ENCODE measurements at regions not wholly inside any gene's neighbourhood (a gene's known extent, or its start where the extent isn't known, plus 50 kb on each side); places are given as distances from the start of the nearest gene placed in this dataset.

DNA sequence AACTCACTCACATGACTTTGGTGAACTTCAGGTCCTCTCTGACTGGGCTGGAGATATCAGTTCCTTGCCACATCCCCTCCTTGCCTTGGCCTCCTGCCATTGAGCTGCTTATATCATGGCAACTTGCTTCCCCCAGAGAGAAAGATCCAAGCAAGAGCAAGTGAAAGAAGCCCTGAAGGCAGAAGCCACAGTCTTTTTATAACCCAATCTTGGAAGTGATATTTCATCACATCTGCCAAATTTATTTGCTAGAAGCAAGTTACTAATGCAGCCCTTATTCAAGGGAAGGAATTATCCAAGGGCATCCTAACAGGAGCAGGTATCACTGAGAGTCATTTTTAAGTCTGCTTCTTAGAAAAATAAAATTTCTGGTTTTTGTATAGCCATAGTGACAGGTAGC lies 127.8 kb downstream of the SLC38A4 start:
- TF ChIP-seq EZH2 (IDR thresholded peaks at IDR 0.05; ENCODE audit: low read length, unreplicated experiment), result no peak
- TF ChIP-seq, protein P1, sequence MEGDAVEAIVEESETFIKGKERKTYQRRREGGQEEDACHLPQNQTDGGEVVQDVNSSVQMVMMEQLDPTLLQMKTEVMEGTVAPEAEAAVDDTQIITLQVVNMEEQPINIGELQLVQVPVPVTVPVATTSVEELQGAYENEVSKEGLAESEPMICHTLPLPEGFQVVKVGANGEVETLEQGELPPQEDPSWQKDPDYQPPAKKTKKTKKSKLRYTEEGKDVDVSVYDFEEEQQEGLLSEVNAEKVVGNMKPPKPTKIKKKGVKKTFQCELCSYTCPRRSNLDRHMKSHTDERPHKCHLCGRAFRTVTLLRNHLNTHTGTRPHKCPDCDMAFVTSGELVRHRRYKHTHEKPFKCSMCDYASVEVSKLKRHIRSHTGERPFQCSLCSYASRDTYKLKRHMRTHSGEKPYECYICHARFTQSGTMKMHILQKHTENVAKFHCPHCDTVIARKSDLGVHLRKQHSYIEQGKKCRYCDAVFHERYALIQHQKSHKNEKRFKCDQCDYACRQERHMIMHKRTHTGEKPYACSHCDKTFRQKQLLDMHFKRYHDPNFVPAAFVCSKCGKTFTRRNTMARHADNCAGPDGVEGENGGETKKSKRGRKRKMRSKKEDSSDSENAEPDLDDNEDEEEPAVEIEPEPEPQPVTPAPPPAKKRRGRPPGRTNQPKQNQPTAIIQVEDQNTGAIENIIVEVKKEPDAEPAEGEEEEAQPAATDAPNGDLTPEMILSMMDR (conservative IDR thresholded peaks at IDR 0.05; ENCODE audit: low read depth, low read length), result no peak

Data from PC-3 (cell line).